Mesenchymal stem cell (in vitro differentiated cells and primary cell): ENCODE measurements at regions not wholly inside any gene's neighbourhood (a gene's known extent, or its start where the extent isn't known, plus 50 kb on each side); places are given as distances from the start of the nearest gene placed in this dataset.

Source experiments
- DNase-seq: peaks from one replicate; pipeline ENCODE4 v3.0.0-alpha.2; 2013
- H2AFZ ChIP-seq: one replicate; pipeline ENCODE4 v1.6.1; 2013; ENCODE audit warnings: low read depth, mild to moderate bottlenecking, control low read depth, inconsistent platforms, low read length, moderate library complexity
- H2AK5ac ChIP-seq: 2 replicates; pipeline ENCODE4 v1.6.1; 2013; ENCODE audit warnings: low read length, moderate library complexity, mild to moderate bottlenecking, inconsistent platforms; ENCODE audit not compliant: severe bottlenecking
- H2BK120ac ChIP-seq: one replicate; pipeline ENCODE4 v1.6.1; 2013; ENCODE audit warnings: low read depth, mild to moderate bottlenecking, inconsistent platforms, low read length, moderate library complexity
- H2BK12ac ChIP-seq, 2 experiments: one replicate each; pipeline ENCODE4 v1.6.1; 2013; ENCODE audit warnings: inconsistent platforms in 2 of 2, low read length in 2 of 2, mild to moderate bottlenecking in 2 of 2, moderate library complexity in 2 of 2, control low read depth in 1 of 2
- H2BK15ac ChIP-seq: one replicate; pipeline ENCODE4 v1.6.1; 2013; ENCODE audit warnings: mild to moderate bottlenecking, low read depth, inconsistent platforms; ENCODE audit not compliant: poor library complexity, severe bottlenecking
- H2BK5ac ChIP-seq: 2 replicates; pipeline ENCODE4 v1.6.1; 2013; ENCODE audit warnings: low read depth, mild to moderate bottlenecking, low read length, control low read depth, inconsistent platforms; ENCODE audit not compliant: poor library complexity, severe bottlenecking
- H3K14ac ChIP-seq, 2 experiments: one replicate each; pipeline ENCODE4 v1.6.1; 2013; ENCODE audit warnings: inconsistent platforms in 2 of 2, low read length in 2 of 2, control low read depth in 1 of 2, mild to moderate bottlenecking in 1 of 2, moderate library complexity in 1 of 2
- H3K18ac ChIP-seq, 2 experiments: one replicate each; pipeline ENCODE4 v1.6.1; 2013; ENCODE audit warnings: inconsistent platforms in 2 of 2, low read length in 2 of 2, control low read depth in 1 of 2, low read depth in 1 of 2, mild to moderate bottlenecking in 1 of 2
- H3K23ac ChIP-seq, 2 experiments: one replicate each; pipeline ENCODE4 v1.6.1; 2013; ENCODE audit warnings: inconsistent platforms in 2 of 2, low read length in 2 of 2, mild to moderate bottlenecking in 2 of 2, moderate library complexity in 2 of 2, control low read depth in 1 of 2
- H3K27ac ChIP-seq: 2 replicates; pipeline ENCODE4 v1.5.1; 2013; ENCODE audit warnings: mild to moderate bottlenecking, moderate library complexity, low read length, control low read depth, inconsistent platforms; ENCODE audit not compliant: poor library complexity, severe bottlenecking
- H3K27me3 ChIP-seq, 2 experiments: 2 replicates each; pipeline versions ENCODE4 v1.6.1 to v1.7.0; 2013; ENCODE audit warnings: low read length in 2 of 2, mild to moderate bottlenecking in 2 of 2, moderate library complexity in 2 of 2, control low read depth in 1 of 2, inconsistent platforms in 1 of 2; ENCODE audit not compliant: control insufficient read depth in 1 of 2, insufficient read depth in 1 of 2
- H3K36me3 ChIP-seq, 2 experiments: 2 replicates each; pipeline versions ENCODE4 v1.6.1 to v1.7.0; 2013; ENCODE audit warnings: low read length in 2 of 2, control low read depth in 1 of 2, inconsistent platforms in 1 of 2, low read depth in 1 of 2, mild to moderate bottlenecking in 1 of 2; ENCODE audit not compliant: insufficient read depth in 2 of 2, control insufficient read depth in 1 of 2
- H3K4ac ChIP-seq, 2 experiments: one replicate each; pipeline ENCODE4 v1.6.1; 2013; ENCODE audit warnings: inconsistent platforms in 2 of 2, low read length in 2 of 2, mild to moderate bottlenecking in 2 of 2, moderate library complexity in 2 of 2, control low read depth in 1 of 2, low read depth in 1 of 2
- H3K4me1 ChIP-seq: 2 replicates; pipeline ENCODE4 v1.6.1; 2013; ENCODE audit warnings: low read depth, low read length, control low read depth; ENCODE audit not compliant: control insufficient read depth, insufficient read depth
- H3K4me2 ChIP-seq: 2 replicates; pipeline ENCODE4 v1.6.1; 2013; ENCODE audit warnings: low read length, mild to moderate bottlenecking, inconsistent platforms; ENCODE audit not compliant: poor library complexity, severe bottlenecking
- H3K4me3 ChIP-seq, 2 experiments: 2 replicates each; pipeline versions ENCODE4 v1.5.1 to v1.7.0; 2013; ENCODE audit warnings: low read length in 2 of 2, mild to moderate bottlenecking in 2 of 2, control low read depth in 1 of 2, low read depth in 1 of 2; ENCODE audit not compliant: insufficient read depth in 1 of 2
- H3K79me1 ChIP-seq: replicated peaks from 2 replicates; pipeline ENCODE4 v1.6.1; 2013; ENCODE audit warnings: mild to moderate bottlenecking, control low read depth, low read length, inconsistent platforms; ENCODE audit not compliant: poor library complexity, severe bottlenecking
- H3K9ac ChIP-seq: 2 replicates; pipeline ENCODE4 v1.7.0; 2013; ENCODE audit warnings: mild to moderate bottlenecking, low read length, moderate library complexity
- H3K9me3 ChIP-seq: 2 replicates; pipeline ENCODE4 v1.7.0; 2013; ENCODE audit warnings: mild to moderate bottlenecking, low read length; ENCODE audit not compliant: control insufficient read depth
- H4K8ac ChIP-seq: one replicate; pipeline ENCODE4 v1.6.1; 2013; ENCODE audit warnings: inconsistent platforms, mild to moderate bottlenecking, low read length, moderate library complexity
- H4K91ac ChIP-seq: one replicate; pipeline ENCODE4 v1.6.1; 2013; ENCODE audit warnings: mild to moderate bottlenecking, low read length, inconsistent platforms
- WGBS: methylation state at CpG from one replicate; pipeline ENCODE4 v1.1.7; 2013; ENCODE audit warnings: mixed read lengths; 5-methylcytosine and 5-hydroxymethylcytosine counted together

GRCh38 chr11:116171271-116172140 is 601.3 kb downstream of the BUD13 start:
- Histone ChIP-seq H2AFZ (no peak overlapping the region), H3K9me3 (no peaks in the 10 kb centered on the region), H2BK5ac (no peak overlapping the region), H3K27me3 (peaks cover 19 to 29% of the 10 kb centered on the region in 2 experiments), H3K23ac (no peak overlapping the region), H3K4me2 (no peak overlapping the region), H3K18ac (no peak overlapping the region), H3K4me1 (no peaks in the 10 kb centered on the region), H2AK5ac (no peak overlapping the region), H3K79me1 (no peaks in the 10 kb centered on the region), H3K14ac (no peak overlapping the region), H3K27ac (no peak overlapping the region), H2BK120ac (no peak overlapping the region), H2BK15ac (no peak overlapping the region), H3K36me3 (no peaks in the 10 kb centered on the region), H3K4ac (no peak overlapping the region), H4K91ac (no peak overlapping the region), H2BK12ac (no peak overlapping the region), H3K9ac (no peak overlapping the region), H3K4me3 (no peak overlapping the region), H4K8ac (no peak overlapping the region)
- 70% methylated on average over 8 of the region's 10 CpGs for WGBS
- DNase-seq, result no peak

- H3K9me3 ChIP-seq, result no peaks in the 10 kb centered on the region
- H3K79me1 ChIP-seq, result no peaks in the 10 kb centered on the region
- no peak overlapping the region for H4K8ac ChIP-seq
- H2AFZ ChIP-seq, result no peak overlapping the region
- H2AK5ac ChIP-seq, result no peak overlapping the region
- no peak overlapping the region for H2BK5ac ChIP-seq
- H3K4me2 ChIP-seq, result no peak overlapping the region
- no peak overlapping the region for H3K14ac ChIP-seq
- H3K18ac ChIP-seq, result no peak overlapping the region
- no peak overlapping the region for H3K23ac ChIP-seq
- no peaks in the 10 kb centered on the region for H3K36me3 ChIP-seq
- 62% methylated on average over 5 of the region's 8 CpGs for WGBS
- no peak overlapping the region for H3K4ac ChIP-seq
- H3K27ac ChIP-seq, result no peak overlapping the region
- H2BK120ac ChIP-seq, result no peak overlapping the region
- H2BK12ac ChIP-seq, result no peak overlapping the region
- H3K4me3 ChIP-seq, result no peak overlapping the region
- no peak overlapping the region for H3K9ac ChIP-seq
- no peak for DNase-seq
- H2BK15ac ChIP-seq, result no peak overlapping the region
- H4K91ac ChIP-seq, result no peak overlapping the region
- H3K27me3 ChIP-seq, result peaks cover 18 to 22% of the 10 kb centered on the region in 2 experiments
- H3K4me1 ChIP-seq, result no peaks in the 10 kb centered on the region
These were observed 602.2 kb downstream of the BUD13 start for GRCh38 chr11:116170526-116171120.

GRCh38 chr11:116169776-116170175 is 603.0 kb downstream of the BUD13 start:
- Histone ChIP-seq H2AFZ (no peak overlapping the region), H3K36me3 (no peaks in the 10 kb centered on the region), H3K14ac (no peak overlapping the region), H3K18ac (no peak overlapping the region), H2BK15ac (no peak overlapping the region), H2AK5ac (no peak overlapping the region), H3K4me2 (no peak overlapping the region), H3K4me1 (no peaks in the 10 kb centered on the region), H2BK12ac (no peak overlapping the region), H4K8ac (no peak overlapping the region), H3K27me3 (peaks cover 15 to 21% of the 10 kb centered on the region in 2 experiments), H3K9me3 (no peaks in the 10 kb centered on the region), H2BK5ac (no peak overlapping the region), H2BK120ac (no peak overlapping the region), H3K23ac (no peak overlapping the region), H3K9ac (no peak overlapping the region), H4K91ac (no peak overlapping the region), H3K4ac (no peak overlapping the region), H3K4me3 (no peak overlapping the region), H3K27ac (no peak overlapping the region), H3K79me1 (no peaks in the 10 kb centered on the region)
- 100% methylated on average over 2 of the region's 2 CpGs for WGBS
- DNase-seq, result no peak

GRCh38 chr11:116168459-116168787 is 604.4 kb downstream of the BUD13 start:
- no peaks in the 10 kb centered on the region for H3K79me1 ChIP-seq
- no peak overlapping the region for H3K4me3 ChIP-seq
- H2BK15ac ChIP-seq, result no peak overlapping the region
- no peak overlapping the region for H4K8ac ChIP-seq
- H4K91ac ChIP-seq, result no peak overlapping the region
- H3K23ac ChIP-seq, result no peak overlapping the region
- H3K4ac ChIP-seq, result no peak overlapping the region
- H2BK12ac ChIP-seq, result no peak overlapping the region
- H3K27me3 ChIP-seq, result peaks cover 18% of the 10 kb centered on the region in 2 experiments
- H2AK5ac ChIP-seq, result no peak overlapping the region
- H3K9me3 ChIP-seq, result no peaks in the 10 kb centered on the region
- H3K4me1 ChIP-seq, result no peaks in the 10 kb centered on the region
- no peak overlapping the region for H3K18ac ChIP-seq
- H2BK120ac ChIP-seq, result no peak overlapping the region
- H2AFZ ChIP-seq, result no peak overlapping the region
- DNase-seq, result no peak
- no peaks in the 10 kb centered on the region for H3K36me3 ChIP-seq
- no peak overlapping the region for H3K4me2 ChIP-seq
- no peak overlapping the region for H3K9ac ChIP-seq
- no peak overlapping the region for H3K14ac ChIP-seq
- no peak overlapping the region for H3K27ac ChIP-seq
- H2BK5ac ChIP-seq, result no peak overlapping the region
- 75% methylated on average over 4 of the region's 4 CpGs for WGBS
